ENCODE measurements at regions not wholly inside any gene's neighbourhood (a gene's known extent, or its start where the extent isn't known, plus 50 kb on each side); places are given as distances from the start of the nearest gene placed in this dataset.
"Not testable (repeated sequence)": the region's sequence is repeated elsewhere in the genome, so short reads cannot be mapped to it uniquely, and the experiment has no call there.

- DNase-seq (ENCODE audit: low read depth) (no peak), FAIRE-seq (no peak)
- TF ChIP-seq, protein P1, sequence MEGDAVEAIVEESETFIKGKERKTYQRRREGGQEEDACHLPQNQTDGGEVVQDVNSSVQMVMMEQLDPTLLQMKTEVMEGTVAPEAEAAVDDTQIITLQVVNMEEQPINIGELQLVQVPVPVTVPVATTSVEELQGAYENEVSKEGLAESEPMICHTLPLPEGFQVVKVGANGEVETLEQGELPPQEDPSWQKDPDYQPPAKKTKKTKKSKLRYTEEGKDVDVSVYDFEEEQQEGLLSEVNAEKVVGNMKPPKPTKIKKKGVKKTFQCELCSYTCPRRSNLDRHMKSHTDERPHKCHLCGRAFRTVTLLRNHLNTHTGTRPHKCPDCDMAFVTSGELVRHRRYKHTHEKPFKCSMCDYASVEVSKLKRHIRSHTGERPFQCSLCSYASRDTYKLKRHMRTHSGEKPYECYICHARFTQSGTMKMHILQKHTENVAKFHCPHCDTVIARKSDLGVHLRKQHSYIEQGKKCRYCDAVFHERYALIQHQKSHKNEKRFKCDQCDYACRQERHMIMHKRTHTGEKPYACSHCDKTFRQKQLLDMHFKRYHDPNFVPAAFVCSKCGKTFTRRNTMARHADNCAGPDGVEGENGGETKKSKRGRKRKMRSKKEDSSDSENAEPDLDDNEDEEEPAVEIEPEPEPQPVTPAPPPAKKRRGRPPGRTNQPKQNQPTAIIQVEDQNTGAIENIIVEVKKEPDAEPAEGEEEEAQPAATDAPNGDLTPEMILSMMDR (IDR thresholded peaks at IDR 0.05; ENCODE audit: insufficient read depth, low read length, severe bottlenecking) = no peak
- H3K36me3 ChIP-seq (ENCODE audit: control insufficient read depth, insufficient read depth, low read length) = no peaks in the 10 kb centered on the region
- no peak overlapping the region for H3K4me3 ChIP-seq (ENCODE audit: low read depth, low read length)
- H3K27me3 ChIP-seq (ENCODE audit: control insufficient read depth, insufficient read depth, low read length) = no peaks in the 10 kb centered on the region
These were observed 311.9 kb downstream of the MAN2A1 start for GRCh38 chr5:110001648-110002047.

GRCh38 chr5:110002652-110003051 lies 312.9 kb downstream of the MAN2A1 start:
- H3K36me3 ChIP-seq (ENCODE audit: control insufficient read depth, insufficient read depth, low read length) = no peaks in the 10 kb centered on the region
- TF ChIP-seq, protein P1 (IDR thresholded peaks at IDR 0.05; ENCODE audit: insufficient read depth, low read length, severe bottlenecking) = no peak
- FAIRE-seq = no peak

GRCh38 chr5:110005907-110006562 lies 316.3 kb downstream of the MAN2A1 start:
- DNase-seq (ENCODE audit: low read depth); H3K4me3 ChIP-seq (ENCODE audit: low read depth, low read length); H3K27me3 ChIP-seq (ENCODE audit: control insufficient read depth, insufficient read depth, low read length); H3K36me3 ChIP-seq (ENCODE audit: control insufficient read depth, insufficient read depth, low read length); FAIRE-seq: not testable (repeated sequence)

More at GRCh38 chr5:110002652-110003051, 312.9 kb downstream of the MAN2A1 start:
- no peak for DNase-seq (ENCODE audit: low read depth)
- Histone ChIP-seq H3K4me3 (ENCODE audit: low read depth, low read length) (no peak overlapping the region), H3K27me3 (ENCODE audit: control insufficient read depth, insufficient read depth, low read length) (no peaks in the 10 kb centered on the region)

- FAIRE-seq = no peak
These were observed 317.4 kb downstream of the MAN2A1 start for GRCh38 chr5:110007101-110007500.

GRCh38 chr5:110008131-110008530 lies 318.4 kb downstream of the MAN2A1 start:
- no peaks in the 10 kb centered on the region for H3K27me3 ChIP-seq (ENCODE audit: control insufficient read depth, insufficient read depth, low read length)
- TF ChIP-seq, protein P1 (IDR thresholded peaks at IDR 0.05; ENCODE audit: insufficient read depth, low read length, severe bottlenecking) = no peak
- DNase-seq (ENCODE audit: low read depth) (no peak), FAIRE-seq (no peak)
- no peak overlapping the region for H3K4me3 ChIP-seq (ENCODE audit: low read depth, low read length)
- no peaks in the 10 kb centered on the region for H3K36me3 ChIP-seq (ENCODE audit: control insufficient read depth, insufficient read depth, low read length)

More at GRCh38 chr5:110007101-110007500, 317.4 kb downstream of the MAN2A1 start:
- no peak for DNase-seq (ENCODE audit: low read depth)
- Histone ChIP-seq H3K4me3 (ENCODE audit: low read depth, low read length) (no peak overlapping the region), H3K36me3 (ENCODE audit: control insufficient read depth, insufficient read depth, low read length) (no peaks in the 10 kb centered on the region), H3K27me3 (ENCODE audit: control insufficient read depth, insufficient read depth, low read length) (no peaks in the 10 kb centered on the region)
- TF ChIP-seq, protein P1 (IDR thresholded peaks at IDR 0.05; ENCODE audit: insufficient read depth, low read length, severe bottlenecking) = no peak

GRCh38 chr5:110012145-110012544 lies 322.4 kb downstream of the MAN2A1 start:
- DNase-seq (ENCODE audit: low read depth) = no peak
- TF ChIP-seq, protein P1 (IDR thresholded peaks at IDR 0.05; ENCODE audit: insufficient read depth, low read length, severe bottlenecking) = no peak
- H3K4me3 ChIP-seq (ENCODE audit: low read depth, low read length) = no peak overlapping the region
- no peaks in the 10 kb centered on the region for H3K27me3 ChIP-seq (ENCODE audit: control insufficient read depth, insufficient read depth, low read length)
- no peak for FAIRE-seq
- H3K36me3 ChIP-seq (ENCODE audit: control insufficient read depth, insufficient read depth, low read length) = no peaks in the 10 kb centered on the region
